PC-3 (cell line): ENCODE measurements at regions not wholly inside any gene's neighbourhood (a gene's known extent, or its start where the extent isn't known, plus 50 kb on each side); places are given as distances from the start of the nearest gene placed in this dataset.
A peak's percentile ranks its signal among the peaks of the same experiment; 100 is the strongest.

Experiments used
- ATAC-seq: fragments of 200-7000 bp; cut with Tn5 transposase; 2 replicates; pipeline ENCODE4 v1.9.1; 2020; ENCODE audit warnings: mild to moderate bottlenecking, moderate library complexity
- BruUV-seq: library from RNA; stranded (reverse); fragments of 400-500 nt; replicated peaks from 2 replicates; lab custom pipeline; 2021; lab: Mats Ljungman, UMichigan
- CTCF ChIA-PET: fragments of 300-600 bp; sonication (Branson Sonifier 250); formaldehyde crosslinking; loops from one replicate; lab custom pipeline; 2022; ENCODE audit warnings: antibody characterized with exemption; lab: Charles Lee
- POLR2A ChIA-PET: fragments of 300-600 bp; sonication (Branson Sonifier 250); formaldehyde crosslinking; loops from one replicate; lab custom pipeline; 2022; ENCODE audit warnings: antibody characterized with exemption; ENCODE audit not compliant: unreplicated experiment; lab: Charles Lee
- DNase-seq: peaks from one replicate; pipeline ENCODE4 v3.0.0-alpha.2; 2015
- H2AFZ ChIP-seq: fragments of 300-600 bp; sonication (generic); 2 replicates; pipeline ENCODE4 v1.6.0; 2016; ENCODE audit warnings: antibody characterized with exemption, low read length
- H3F3A ChIP-seq: fragments of 300-600 bp; sonication (generic); one replicate; pipeline ENCODE4 v1.6.0; 2017; ENCODE audit warnings: antibody characterized with exemption, low read length, control low read depth, mild to moderate bottlenecking; ENCODE audit not compliant: unreplicated experiment
- H3K27ac ChIP-seq: fragments of 300-600 bp; sonication (generic); 2 replicates; pipeline ENCODE4 v1.5.1; 2016; ENCODE audit warnings: mild to moderate bottlenecking, low read length
- H3K27me3 ChIP-seq: fragments of 300-600 bp; sonication (generic); 2 replicates; pipeline ENCODE4 v1.6.1; 2016; ENCODE audit warnings: low read length, mixed read lengths
- H3K36me3 ChIP-seq: fragments of 300-600 bp; sonication (generic); 2 replicates; pipeline ENCODE4 v1.6.1; 2016; ENCODE audit warnings: low read depth, mixed run types, low read length, mixed read lengths
- H3K4me1 ChIP-seq: fragments of 300-600 bp; sonication (generic); 2 replicates; pipeline ENCODE4 v1.5.1; 2016; ENCODE audit warnings: low read length; ENCODE audit not compliant: insufficient read depth
- H3K4me2 ChIP-seq: fragments of 300-600 bp; sonication (generic); 2 replicates; pipeline ENCODE4 v1.6.0; 2016; ENCODE audit warnings: low read length
- H3K4me3 ChIP-seq: fragments of 300-600 bp; sonication (generic); 2 replicates; pipeline ENCODE4 v1.5.1; 2016; ENCODE audit warnings: mild to moderate bottlenecking, low read length, mixed read lengths
- H3K79me2 ChIP-seq: fragments of 300-600 bp; sonication (generic); 2 replicates; pipeline ENCODE4 v1.6.1; 2017; ENCODE audit warnings: low read length, mixed read lengths
- H3K9ac ChIP-seq: fragments of 300-600 bp; sonication (generic); 2 replicates; pipeline ENCODE4 v1.6.0; 2016; ENCODE audit warnings: mild to moderate bottlenecking, low read length
- H3K9me2 ChIP-seq: fragments of 300-600 bp; sonication (generic); replicated peaks from 2 replicates; pipeline ENCODE4 v1.6.1; 2016; ENCODE audit warnings: mixed run types, low read length, mixed read lengths
- H3K9me3 ChIP-seq: fragments of 300-600 bp; sonication (generic); 2 replicates; pipeline ENCODE4 v1.6.1; 2016; ENCODE audit warnings: low read length, mixed read lengths
- H4K20me1 ChIP-seq: fragments of 300-600 bp; sonication (generic); 2 replicates; pipeline ENCODE4 v1.6.1; 2016; ENCODE audit warnings: low read length, mixed read lengths
- EZH2 ChIP-seq: fragments of 300-600 bp; sonication (generic); IDR thresholded peaks from one replicate; pipeline ENCODE4 v1.6.1; 2017; ENCODE audit warnings: antibody characterized with exemption, mild to moderate bottlenecking, low read length; ENCODE audit not compliant: unreplicated experiment
- EZH2phosphoT487 ChIP-seq: fragments of 300-600 bp; sonication (generic); IDR thresholded peaks from 2 replicates; pipeline ENCODE4 v1.6.1; 2018; ENCODE audit warnings: mild to moderate bottlenecking, antibody characterized with exemption, low read length, borderline replicate concordance
- intact Hi-C: fragments of 100-400 bp; cut with micrococcal nuclease; formaldehyde crosslinking; loops from 2 replicates; pipeline ENCODE4 v1.9.0; 2023
- TF ChIP-seq, protein P1 (sequence below): fragments of 300-600 bp; sonication (generic); conservative IDR thresholded peaks from 2 replicates; pipeline ENCODE4 v1.5.1; 2017; ENCODE audit warnings: antibody characterized with exemption, low read depth, mild to moderate bottlenecking, low read length

GRCh38 chr1:118483245-118484006, 298.4 kb upstream of the SPAG17 start:
- no peaks in the 10 kb centered on the region for H3K9me3 ChIP-seq
- TF ChIP-seq EZH2 (no peak), EZH2phosphoT487 (no peak)
- TF ChIP-seq, protein P1, sequence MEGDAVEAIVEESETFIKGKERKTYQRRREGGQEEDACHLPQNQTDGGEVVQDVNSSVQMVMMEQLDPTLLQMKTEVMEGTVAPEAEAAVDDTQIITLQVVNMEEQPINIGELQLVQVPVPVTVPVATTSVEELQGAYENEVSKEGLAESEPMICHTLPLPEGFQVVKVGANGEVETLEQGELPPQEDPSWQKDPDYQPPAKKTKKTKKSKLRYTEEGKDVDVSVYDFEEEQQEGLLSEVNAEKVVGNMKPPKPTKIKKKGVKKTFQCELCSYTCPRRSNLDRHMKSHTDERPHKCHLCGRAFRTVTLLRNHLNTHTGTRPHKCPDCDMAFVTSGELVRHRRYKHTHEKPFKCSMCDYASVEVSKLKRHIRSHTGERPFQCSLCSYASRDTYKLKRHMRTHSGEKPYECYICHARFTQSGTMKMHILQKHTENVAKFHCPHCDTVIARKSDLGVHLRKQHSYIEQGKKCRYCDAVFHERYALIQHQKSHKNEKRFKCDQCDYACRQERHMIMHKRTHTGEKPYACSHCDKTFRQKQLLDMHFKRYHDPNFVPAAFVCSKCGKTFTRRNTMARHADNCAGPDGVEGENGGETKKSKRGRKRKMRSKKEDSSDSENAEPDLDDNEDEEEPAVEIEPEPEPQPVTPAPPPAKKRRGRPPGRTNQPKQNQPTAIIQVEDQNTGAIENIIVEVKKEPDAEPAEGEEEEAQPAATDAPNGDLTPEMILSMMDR = no peak
- POLR2A ChIA-PET = no interaction called here
- H4K20me1 ChIP-seq = no peaks in the 10 kb centered on the region
- no peak overlapping the region for H3K4me3 ChIP-seq
- ATAC-seq (no peak), DNase-seq (no peak)
- no peaks in the 10 kb centered on the region for H3K79me2 ChIP-seq
- no peak overlapping the region for H2AFZ ChIP-seq
- no peak overlapping the region for H3K27ac ChIP-seq
- CTCF ChIA-PET = no interaction called here
- H3K27me3 ChIP-seq = 0 out of 2 replicates have a peak, but pooled peaks cover 10% of the 10 kb centered on the region
- intact Hi-C loops = no loop called here
- no peaks in the 10 kb centered on the region for H3K36me3 ChIP-seq
- no peak overlapping the region for H3K4me2 ChIP-seq
- no peaks in the 10 kb centered on the region for H3K9me2 ChIP-seq
- H3F3A ChIP-seq = no peaks in the 10 kb centered on the region
- no peak overlapping the region for H3K9ac ChIP-seq
- BruUV-seq = no TSS peak
- no peaks in the 10 kb centered on the region for H3K4me1 ChIP-seq

DNA sequence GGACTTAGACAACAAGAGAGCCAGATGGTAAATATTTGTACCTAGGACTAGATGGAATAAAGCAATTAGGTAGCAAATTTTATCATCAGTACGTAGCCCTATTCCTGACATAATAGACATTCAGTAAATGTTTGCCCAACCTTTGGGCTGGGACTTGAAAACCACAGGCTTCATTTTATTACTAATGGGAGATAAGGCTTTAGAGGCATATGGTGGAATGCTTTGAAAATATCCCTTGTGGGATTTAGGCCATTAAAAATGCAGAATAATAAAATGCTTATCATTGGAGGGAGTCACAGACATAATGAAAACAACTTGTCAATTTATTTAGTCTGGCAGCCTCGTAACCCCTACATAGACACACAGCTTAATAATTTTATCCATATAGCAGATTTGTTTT, 296.1 kb upstream of the SPAG17 start:
- H2AFZ ChIP-seq = no peak overlapping the region
- H3K27ac ChIP-seq = no peak overlapping the region
- no peaks in the 10 kb centered on the region for H3K36me3 ChIP-seq
- H3F3A ChIP-seq = no peaks in the 10 kb centered on the region
- BruUV-seq = no TSS peak
- no peak for TF ChIP-seq EZH2
- no peak for TF ChIP-seq EZH2phosphoT487
- TF ChIP-seq, protein P1 = no peak
- ChIA-PET CTCF (no interaction called here), POLR2A (no interaction called here)
- H3K4me2 ChIP-seq = no peak overlapping the region
- peak; percentile 3 for DNase-seq
- no peaks in the 10 kb centered on the region for H4K20me1 ChIP-seq
- no peak overlapping the region for H3K4me3 ChIP-seq
- no peaks in the 10 kb centered on the region for H3K4me1 ChIP-seq
- no peaks in the 10 kb centered on the region for H3K9me2 ChIP-seq
- 0 out of 2 replicates have a peak, but pooled peaks cover 3% of the 10 kb centered on the region for H3K27me3 ChIP-seq
- intact Hi-C loops = no loop called here
- H3K9me3 ChIP-seq = no peaks in the 10 kb centered on the region
- no peak for ATAC-seq
- H3K79me2 ChIP-seq = no peaks in the 10 kb centered on the region
- no peak overlapping the region for H3K9ac ChIP-seq

DNA sequence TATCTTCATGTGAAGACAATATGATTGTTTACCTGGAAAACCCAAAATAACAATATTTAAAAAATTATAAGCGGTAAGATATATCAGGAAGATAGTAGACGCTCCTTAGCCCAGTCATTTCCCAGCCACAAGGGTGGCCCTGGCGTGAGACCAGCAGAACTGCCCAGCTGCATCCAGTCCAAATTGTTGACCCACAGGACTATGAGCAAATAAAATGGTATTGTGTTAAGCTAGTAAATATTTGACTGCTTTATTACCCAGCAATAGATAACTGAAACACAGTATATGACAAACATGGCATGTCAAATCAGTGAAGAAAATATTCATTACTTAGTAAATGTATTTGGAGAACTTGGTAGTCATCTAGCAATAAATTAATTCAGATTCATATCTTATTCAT, 294.3 kb upstream of the SPAG17 start:
- no peak for ATAC-seq
- Histone ChIP-seq H3K4me2 (no peak overlapping the region), H3K9ac (no peak overlapping the region), H3K79me2 (no peaks in the 10 kb centered on the region), H3K9me2 (no peaks in the 10 kb centered on the region), H3K36me3 (no peaks in the 10 kb centered on the region), H3K4me3 (no peak overlapping the region), H2AFZ (no peak overlapping the region), H3K27ac (no peak overlapping the region), H3F3A (no peaks in the 10 kb centered on the region), H4K20me1 (no peaks in the 10 kb centered on the region), H3K27me3 (0 out of 2 replicates have a peak, but pooled peaks cover 3% of the 10 kb centered on the region), H3K9me3 (no peaks in the 10 kb centered on the region), H3K4me1 (no peaks in the 10 kb centered on the region)
- DNase-seq = peak; percentile 8
- intact Hi-C loops = no loop called here
- ChIA-PET CTCF (no interaction called here), POLR2A (no interaction called here)
- BruUV-seq = no TSS peak
- no peak for TF ChIP-seq EZH2
- no peak for TF ChIP-seq EZH2phosphoT487
- TF ChIP-seq, protein P1 = no peak
